Fibroblast of skin of left biceps (primary cell): ENCODE measurements at regions not wholly inside any gene's neighbourhood (a gene's known extent, or its start where the extent isn't known, plus 50 kb on each side); places are given as distances from the start of the nearest gene placed in this dataset.

Experiments used
- DNase-seq, 2 experiments: peaks; one replicate each; pipeline ENCODE4 v3.0.0-alpha.2; 2013; ENCODE audit warnings: low read depth in 2 of 2

DNA sequence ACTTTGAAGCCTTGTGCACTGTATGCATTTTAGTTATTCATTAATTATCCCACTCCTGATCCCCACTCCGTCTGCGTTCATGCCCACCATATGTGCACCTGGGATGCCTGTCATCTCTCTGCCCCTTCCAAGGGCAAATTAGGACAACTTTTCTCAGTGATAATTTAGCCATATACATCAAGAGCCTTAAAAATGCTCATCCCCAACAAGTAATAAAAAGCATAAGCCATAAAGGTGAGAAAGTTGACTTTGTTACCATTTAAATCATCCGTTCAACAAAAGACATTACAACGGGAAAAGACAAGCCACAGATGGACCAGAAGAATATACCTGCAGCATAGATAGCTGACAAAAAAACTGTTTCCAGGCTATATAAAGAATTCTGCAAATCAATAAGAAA, 131.4 kb upstream of the LINGO1 start:
- DNase-seq, result no peak

DNA sequence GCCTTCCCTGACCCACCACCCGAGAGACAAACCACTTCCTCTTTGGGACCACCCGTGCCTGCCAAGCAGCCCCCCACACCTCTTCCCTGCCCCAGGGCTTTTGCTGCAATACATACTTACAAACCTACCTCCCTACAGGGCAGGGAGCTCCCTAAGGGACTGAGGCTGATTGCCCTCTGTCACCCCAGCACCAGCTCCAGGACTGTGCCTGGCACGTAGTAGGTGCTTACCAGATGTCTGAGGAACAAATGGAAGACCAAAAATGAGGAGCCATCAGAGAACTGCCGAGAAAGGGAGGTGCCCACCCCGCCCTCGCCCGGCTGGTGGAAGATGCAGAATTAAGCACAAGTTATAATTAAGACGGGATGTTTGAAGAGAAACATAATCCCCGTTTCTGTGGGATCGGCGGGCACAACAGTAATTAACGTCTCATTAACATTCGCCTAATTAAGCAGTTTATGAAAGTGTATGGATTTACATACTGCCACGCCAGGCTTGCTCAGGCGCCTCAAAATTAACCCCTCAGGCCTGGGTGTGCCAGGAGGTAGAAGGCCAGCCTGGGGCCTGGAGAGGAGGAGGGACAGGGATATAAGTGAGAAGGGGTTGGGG, 130.1 kb upstream of the LINGO1 start:
- no peak for DNase-seq

DNA sequence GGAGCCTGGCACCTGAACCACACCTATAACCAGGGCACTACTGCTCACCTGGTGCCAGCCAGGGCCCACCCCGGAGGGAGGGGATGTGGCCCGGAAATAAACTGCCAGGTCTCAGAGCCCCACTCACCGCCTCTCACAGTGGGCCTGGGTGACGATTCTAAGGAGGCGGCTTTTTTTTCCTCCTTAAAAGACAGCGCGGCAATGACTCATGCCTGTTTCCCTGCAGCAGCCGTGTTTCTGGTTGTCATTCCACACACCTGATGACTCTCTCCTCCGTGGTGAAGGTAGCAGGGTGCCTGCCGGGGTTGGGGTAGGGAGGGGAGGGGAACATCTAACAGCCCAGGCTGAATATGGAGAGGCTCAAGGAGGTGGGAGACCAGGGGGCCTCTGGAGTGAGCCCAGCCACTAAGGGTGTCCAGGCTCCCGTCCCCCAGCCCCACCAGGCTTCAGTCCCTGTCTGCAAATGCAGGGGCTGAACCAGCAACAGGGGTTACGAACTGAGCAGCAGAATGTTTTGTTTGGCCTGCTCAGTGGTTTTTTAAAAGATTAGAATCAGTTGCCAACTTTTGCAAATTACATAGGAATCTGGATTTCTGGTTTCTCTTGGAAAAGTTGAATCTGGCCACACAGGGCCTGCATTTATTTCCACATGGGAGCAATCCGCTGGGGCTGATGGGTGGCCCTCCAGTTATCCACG, 127.3 kb upstream of the LINGO1 start:
- DNase-seq, result no peak

DNA sequence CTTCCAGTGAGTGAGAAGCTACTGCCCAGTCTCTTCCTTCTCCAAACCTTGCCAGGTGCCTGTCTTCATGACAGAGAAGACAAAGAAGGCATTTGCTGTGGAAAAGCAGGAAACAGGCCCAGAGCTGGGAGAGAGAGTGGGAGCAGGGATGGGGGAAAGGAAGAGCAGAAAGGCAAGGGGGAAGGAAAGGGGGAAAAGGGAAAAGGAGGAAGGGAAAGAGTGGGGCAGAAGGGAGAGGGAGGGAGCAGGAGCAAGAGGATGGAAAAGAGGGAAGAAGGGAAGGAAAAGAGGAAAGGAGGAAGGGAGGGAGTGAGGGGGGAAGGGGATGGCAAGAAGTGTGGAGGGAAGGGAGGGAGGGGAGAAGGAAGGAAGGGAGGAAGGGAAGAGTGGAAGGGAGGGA, 121.2 kb upstream of the LINGO1 start:
- DNase-seq, result no peak

DNA sequence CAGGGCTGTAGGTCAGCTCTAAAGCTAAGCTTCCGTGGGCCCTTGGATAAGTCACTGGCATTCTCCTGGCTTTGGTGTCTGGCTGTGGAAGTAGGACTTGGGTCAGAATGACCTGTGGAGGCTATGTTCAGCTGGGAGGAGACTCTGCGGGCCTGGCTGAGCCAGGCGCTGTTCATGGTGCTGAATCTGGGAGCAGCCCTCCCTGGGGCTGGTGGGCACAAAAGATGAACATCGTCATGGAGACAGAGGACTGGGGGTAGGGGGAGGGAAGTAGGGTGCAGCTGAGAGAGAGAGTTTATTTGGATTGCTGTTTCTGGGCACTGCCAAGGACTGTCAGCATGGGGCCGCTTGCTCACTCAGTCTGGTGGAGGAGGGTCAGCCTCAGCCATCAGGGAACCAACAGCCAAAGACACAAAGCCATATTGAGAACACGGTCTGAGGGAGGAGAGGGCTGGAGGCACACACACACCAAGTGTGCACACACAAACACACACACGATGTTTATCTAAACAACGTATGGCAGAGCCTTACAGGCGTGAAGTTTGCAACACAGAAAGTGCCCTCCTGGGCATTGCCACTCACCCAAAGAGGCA, 120.7 kb upstream of the LINGO1 start:
- no peak for DNase-seq

DNA sequence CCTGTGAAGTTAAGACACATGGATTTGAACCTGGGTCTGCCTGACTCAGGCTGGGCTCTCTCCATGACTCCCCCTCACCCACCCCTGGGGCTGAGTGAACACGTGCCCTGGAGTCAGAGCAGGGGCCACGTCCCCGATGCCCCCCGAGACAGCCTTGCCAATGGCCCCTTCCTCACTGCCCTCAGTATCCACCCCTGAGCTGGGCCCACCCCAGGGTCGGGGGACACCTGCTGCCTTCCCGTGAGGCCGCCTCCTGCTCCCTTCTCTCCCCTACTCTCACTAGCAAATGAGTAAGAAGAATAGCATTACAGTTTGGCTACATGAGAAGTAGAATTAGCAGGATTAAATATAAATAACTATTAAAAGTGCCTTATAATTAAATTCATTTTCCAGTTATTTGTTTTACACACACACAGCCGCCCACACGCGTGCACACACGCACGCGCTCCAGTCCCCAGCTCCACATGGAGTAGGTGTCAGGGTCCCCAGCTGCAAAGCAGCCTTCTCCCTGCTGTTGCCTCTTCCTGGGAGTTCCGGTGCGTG, 117.4 kb upstream of the LINGO1 start:
- no peak for DNase-seq

DNA sequence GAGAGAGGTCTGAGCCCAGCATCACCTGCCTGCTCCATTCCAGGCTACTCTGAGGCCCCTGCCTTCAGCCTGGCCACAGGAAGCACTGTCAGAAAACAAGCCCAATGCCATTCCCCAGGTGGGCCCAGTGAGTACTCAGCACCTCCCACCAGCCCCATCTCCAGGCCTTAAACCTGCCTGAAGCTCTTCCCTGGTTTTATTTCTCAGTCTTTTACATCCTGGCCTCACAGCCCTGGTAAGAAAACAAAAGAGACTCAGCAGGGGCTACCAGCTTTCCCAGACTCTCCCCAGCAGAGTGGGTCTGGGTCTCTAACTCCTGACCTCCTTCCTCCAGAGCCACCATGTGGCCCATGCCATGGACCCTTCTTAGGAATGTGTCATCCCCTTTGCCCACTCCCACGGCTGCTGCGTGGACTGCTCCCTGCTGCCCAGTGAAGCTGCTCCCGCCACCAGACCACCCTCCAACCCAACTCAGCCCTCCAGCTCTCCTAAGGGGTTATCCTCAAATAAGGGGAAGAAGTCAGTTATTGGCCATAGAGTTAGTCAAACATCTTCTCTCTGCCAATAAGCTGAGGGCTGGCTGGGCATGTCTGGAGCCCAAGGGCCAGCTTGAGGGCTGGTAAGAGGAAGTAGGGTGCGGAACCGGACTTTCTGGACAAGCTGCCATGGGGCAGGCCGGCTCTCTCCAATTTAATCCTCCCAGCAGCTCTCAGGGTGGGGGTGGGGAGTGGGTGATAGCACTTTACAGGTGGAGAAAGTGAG, 116.7 kb upstream of the LINGO1 start:
- no peak for DNase-seq

DNA sequence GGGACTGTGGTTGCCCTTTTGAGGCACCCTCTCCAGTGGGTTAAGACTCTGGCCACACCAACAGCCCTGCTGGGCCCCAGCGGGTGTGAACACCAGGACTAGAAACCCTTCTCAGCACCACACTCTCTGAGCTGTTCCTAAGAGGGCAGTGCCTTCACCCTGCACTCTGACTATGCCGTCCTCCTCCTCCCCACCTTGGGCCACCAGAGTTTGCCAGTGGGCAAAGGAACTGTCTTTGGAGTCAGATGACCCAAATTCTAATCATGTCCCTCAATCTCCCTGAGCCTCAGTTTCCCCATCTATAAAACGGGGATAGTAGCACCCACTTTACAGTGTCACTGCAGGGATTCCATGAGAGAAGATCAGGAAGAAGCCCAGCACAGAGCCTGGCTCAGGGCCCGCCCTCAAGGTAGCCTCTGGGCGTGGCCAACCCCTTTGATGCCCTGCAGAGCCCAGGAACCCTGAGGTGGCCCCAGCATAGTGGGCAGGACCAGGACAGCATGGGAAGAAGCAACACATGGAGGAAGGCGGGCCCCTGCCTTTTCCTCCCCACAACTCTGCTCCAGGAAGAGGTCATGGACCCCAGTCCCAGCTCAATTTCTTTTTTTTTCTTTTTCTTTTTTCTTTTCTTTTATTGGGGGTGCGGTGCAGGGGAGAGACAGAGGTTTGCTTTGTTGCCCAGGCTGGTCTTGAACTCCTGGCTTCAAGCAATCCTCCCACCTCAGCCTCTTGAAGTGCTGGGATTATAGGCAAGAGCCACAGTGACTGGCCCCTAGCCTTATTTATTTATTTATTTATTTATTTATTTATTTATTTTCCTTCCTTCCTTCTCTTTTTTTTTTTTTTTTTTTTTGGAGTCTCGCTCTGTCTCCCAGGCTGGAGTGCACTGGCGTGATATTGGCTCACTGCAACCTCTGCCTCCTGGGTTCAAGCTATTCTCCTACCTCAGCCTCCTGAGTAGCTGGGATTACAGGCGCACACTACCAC, 115.7 kb upstream of the LINGO1 start:
- DNase-seq, result no peak

DNA sequence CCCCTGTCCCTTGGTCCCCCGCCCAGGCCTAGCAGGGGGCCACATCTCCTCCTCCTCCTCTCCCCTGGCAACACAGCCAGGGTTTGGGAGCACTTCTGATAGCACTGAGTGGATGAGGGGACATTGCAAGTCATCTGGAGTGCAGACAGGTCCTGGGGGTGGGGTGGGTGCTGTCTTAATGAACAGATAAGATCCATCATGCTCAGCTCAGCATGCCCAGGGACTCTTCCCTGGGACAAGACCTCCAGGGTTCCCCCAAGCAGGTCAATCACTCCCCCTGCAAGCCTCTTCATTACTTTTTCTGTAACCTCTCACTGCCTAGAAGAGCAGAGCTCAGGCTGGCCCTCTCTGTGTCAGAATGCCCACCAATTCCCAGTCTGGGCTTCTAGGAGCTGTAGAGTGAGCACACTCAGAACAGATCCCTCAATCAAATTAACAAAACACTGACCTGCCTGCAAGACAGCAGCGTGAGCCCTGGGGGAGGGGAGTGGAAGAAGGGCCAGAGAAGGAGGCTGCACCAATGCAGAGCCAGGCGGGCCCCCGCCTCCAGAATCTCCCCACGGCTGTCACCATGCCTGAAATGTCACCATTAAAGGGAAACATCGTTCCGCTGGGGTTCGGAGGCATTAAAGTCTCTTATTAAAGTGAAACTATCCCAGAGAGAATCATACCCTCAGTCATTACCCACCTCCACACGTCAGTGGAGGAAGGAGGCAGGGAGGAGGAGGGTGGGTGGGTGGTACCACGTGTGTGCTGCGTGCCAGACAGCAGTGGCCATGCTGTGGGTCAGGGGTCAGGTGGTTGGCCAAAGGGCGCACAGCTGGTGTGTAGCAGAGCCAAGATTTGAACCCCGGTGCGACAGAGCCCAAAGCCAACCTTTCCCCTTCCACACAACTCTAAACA, 114.7 kb upstream of the LINGO1 start:
- DNase-seq, result no peak

DNA sequence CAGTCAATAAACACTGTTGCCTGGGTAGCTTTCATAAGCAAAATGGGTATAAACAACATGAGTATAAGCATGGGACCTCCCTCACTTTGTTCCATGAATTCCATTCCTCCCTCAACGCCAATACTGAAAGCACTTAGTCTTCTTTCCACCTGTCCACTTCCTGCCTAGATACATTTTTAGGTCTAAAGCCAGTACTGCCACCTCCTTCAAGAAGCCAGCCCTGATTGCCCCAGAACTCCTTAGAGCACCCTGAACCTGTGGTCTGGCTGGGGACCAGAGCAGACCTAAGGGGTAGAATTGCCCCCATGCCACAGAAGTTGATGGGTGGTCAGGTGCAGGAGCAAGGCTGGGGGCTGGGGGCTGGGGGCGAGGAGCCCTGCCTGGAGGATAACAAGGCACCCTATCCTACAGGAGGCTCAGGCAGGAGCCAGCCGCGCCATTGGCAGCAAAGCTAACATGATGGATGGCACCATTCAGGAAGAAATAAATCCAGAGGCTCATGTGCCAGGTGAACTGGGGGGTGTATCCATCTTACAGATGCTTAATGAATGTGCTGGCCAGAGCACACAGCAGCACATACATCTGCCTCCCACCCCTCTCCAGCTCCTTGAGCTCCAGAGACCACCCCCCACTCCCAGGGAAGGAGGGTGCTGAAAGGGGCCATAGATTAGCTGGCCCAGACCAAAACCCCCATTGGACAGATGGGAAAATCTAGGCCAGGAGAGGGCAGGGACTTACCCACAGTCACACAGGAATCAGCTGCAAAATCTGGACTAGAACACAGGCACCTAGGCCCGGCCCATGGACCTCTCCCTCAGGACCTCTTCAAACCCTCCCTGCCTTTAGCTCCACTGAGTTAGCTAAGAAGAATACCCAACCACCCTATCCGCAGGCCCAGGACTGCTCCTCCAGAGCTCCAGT, 113.8 kb upstream of the LINGO1 start:
- no peak for DNase-seq

DNA sequence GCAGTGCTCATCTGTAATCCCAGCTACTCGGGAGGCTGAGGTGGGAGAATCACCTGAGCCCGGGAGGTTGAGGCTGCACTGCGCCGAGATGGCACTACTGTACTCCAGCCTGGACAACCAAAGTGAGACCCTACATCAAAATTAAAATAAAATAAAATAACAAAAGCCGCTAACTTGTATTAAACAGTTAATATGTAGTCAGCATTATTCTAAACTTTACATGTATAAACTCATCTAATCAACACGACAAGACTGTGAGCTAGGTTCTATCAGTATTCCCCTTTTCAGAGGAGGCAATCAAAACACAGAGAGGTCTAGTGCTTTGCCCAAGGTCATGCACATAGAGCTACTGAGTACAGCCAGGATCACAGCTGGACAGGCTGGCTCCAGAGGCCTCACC, 111.7 kb upstream of the LINGO1 start:
- no peak for DNase-seq

DNA sequence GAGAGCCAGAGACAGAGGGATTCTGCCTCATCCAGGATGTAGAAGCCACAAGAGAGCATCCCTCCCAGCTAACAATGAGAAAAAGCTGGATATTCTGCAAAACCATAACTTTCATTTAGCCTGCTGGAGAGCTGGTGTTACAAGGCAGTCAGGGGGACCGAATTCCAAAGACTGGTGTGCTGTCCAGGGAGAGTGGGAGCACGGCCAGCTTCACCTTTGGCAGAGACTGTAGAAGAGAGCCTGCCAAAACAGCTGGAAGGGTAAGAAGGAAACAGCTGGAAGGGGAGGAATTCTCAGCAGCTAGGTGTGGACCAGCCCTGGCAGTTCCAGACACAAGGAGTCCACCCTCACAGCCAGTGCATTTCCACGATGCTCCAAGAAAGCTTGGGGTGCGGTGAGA, 109.9 kb upstream of the LINGO1 start:
- DNase-seq, result no peak

DNA sequence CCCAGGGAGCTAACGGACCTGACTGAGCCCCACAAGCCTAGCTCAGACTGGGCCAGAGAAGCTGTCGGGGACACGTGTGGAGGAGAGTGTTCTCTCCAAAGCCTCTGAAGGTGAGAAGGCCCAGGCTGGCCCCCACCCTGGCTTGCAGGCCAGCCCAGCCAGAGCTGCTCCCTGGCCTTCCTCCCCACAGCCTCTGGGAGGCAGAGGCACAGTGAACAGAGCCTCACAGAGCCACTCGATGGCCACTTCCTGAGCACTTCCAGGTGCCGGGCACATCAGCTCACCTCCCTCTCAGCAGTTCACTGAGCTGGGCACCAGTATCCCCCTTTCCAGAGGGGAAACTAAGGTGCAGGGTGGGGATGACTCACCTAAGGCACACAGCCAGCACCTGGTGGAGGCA, 109.4 kb upstream of the LINGO1 start:
- DNase-seq, result no peak

DNA sequence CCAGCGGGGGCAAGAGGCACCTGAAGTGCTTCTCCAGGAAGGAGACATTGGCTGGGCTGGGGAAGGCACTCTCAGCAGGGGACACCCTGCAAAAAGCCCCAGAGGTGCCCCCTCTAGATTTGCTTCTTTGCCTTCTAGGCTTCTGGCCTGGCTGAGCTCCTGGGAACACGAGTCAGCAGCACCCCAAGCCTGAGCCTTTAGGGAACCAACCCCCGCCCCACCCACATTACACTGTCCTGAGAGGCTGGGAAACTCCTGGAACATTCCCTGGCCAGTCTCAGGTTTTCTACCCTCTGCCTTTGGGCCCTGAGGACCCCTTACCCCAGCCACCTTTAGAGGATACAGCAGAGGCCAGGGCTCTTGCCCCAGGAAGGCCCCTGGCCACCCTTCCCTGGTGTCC, 108.4 kb upstream of the LINGO1 start:
- no peak for DNase-seq

DNA sequence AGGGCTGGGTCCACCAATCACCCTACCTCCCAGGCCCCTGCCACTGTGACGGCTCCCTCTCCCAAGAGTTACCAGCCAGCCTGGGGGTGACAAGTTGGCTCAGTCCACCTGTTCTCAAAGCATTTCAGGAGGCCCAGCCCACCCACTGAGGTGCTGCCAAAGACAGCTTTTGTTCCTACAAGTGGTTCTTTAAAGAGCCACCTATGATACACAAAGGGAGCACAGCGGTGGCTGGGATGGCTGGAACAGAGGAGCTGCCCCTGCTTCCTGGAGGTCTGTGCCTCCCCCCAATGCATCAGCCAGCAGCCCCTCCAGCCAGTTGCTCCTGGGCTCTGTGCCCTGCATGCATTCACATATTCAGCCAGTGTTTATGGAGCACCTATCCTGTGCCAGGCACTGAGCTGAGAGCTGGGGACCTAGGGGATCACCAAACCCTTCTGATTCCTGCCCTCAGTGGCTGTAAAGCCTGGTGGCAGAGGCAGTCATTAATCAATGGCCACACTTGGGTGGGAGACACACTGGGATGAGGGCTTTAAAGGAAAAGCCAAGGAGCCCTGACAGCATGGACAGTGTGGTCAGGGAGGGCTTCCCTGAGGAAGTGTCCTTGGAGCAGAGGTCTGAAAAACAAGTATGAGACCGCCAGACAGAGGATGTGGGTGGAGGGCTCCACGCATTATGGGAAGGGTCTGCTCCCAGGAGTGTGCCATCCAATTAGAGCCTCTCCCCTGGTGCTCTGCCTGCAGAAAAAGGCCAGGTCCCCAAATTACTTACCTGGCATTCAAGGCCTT, 107.1 kb upstream of the LINGO1 start:
- DNase-seq, result no peak

DNA sequence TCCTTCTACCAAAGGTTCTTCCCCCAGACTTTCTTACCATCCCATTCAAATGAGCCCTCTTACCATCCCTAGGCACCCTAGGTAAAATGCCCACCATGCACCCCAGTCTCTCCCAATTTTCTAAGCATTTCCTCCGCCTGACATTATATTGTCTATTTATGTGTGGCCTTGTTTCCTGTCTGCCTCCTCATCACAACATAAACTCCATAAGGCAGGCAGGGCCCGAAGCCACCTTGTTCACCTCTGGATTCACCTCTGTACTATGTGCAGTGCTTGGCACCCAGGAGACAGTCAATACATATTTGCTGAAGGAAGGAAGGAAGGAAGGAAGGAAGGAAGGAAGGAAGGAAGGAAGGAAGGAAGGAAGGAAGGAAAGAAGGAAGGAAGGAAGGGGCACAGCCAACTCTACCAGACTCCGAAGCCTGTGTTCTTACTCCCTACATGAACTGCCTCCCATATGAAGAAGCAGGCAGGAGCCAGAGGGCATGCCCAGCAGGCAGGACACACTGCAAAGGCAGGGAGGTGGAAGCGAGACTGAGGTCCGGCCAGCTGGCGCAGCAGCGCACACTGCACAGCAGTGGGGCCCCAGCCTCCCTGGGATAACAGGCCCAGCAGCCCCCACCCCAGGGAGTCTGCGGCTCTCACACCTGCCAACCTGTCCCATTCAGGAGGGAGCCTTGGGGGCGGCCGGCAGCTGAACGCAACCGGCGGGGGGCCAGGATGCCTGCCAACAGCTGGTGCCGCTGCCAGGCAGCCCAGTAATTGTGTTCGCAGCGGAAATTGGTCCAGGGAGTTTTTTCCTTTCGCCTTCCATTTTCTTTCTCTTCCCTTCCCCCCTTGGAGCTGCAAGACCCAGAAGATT, 106.0 kb upstream of the LINGO1 start:
- DNase-seq, result no peak

DNA sequence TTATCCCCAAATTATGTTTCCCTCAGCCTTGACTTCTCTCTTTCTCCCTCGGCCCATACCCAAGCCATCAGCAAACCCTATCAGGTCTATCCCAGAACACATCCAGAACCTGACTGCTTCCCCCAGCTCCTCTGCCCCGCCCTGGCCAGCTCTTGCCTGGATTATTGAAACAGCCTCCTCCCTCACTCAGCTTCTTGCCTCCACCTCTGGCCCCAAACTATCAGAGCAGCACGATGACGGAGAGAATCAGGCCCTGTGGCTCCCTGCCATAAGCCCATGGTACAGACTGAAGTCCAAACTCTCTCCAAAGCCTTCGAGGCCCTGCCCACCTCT, 105.3 kb upstream of the LINGO1 start:
- no peak for DNase-seq
